Fibroblast of villous mesenchyme (primary cell): ENCODE measurements at regions not wholly inside any gene's neighbourhood (a gene's known extent, or its start where the extent isn't known, plus 50 kb on each side); places are given as distances from the start of the nearest gene placed in this dataset. TPM values are rescaled to one million over a fixed set of nuclear protein-coding genes. Genes with fewer than 3 reads are reported as not detected.

Experiments used
- DNase-seq: peaks from one replicate; pipeline ENCODE4 v3.0.0-alpha.2; 2010; ENCODE audit warnings: low read depth
- H3K4me3 ChIP-seq: 2 replicates; pipeline ENCODE4 v1.5.1; 2011; ENCODE audit warnings: low read depth, mild to moderate bottlenecking, low read length
- CTCF ChIP-seq: IDR thresholded peaks from 2 replicates; pipeline ENCODE4 v1.5.1; 2012; ENCODE audit warnings: low read depth, mild to moderate bottlenecking, low read length; ENCODE audit not compliant: insufficient read depth
- small RNA-seq: library from RNA; depleted of rRNA; stranded (forward); fragments of <200 nt; gene quantifications from one replicate; pipeline ENCODE3, GENCODE V24; 2012

- no peak for TF ChIP-seq CTCF
- no peak for DNase-seq
- H3K4me3 ChIP-seq = no peak overlapping the region
Measured at GRCh38 chr12:11593013-11593412, 56.5 kb upstream of the ETV6 start.

GRCh38 chr12:11595080-11595479 is 54.4 kb upstream of the ETV6 start:
- DNase-seq = no peak
- H3K4me3 ChIP-seq = no peak overlapping the region
- TF ChIP-seq CTCF = no peak

- H3K4me3 ChIP-seq = no peak overlapping the region
- no peak for TF ChIP-seq CTCF
Measured at GRCh38 chr12:11596141-11596540, 53.3 kb upstream of the ETV6 start.

GRCh38 chr12:11598900-11599299 is 50.6 kb upstream of the ETV6 start:
- TF ChIP-seq CTCF = no peak
- no peak for DNase-seq
- no peak overlapping the region for H3K4me3 ChIP-seq

More at GRCh38 chr12:11596141-11596540, 53.3 kb upstream of the ETV6 start:
- no peak for DNase-seq

Small RNA genes lying in the stretch of these regions (small RNA-seq; reads per million reads assigned to genes)
- not detected for gene AC007450.3
- gene HIGD1AP8 = not detected
- not detected for gene RNU7-60P
